ENCODE measurements at regions not wholly inside any gene's neighbourhood (a gene's known extent, or its start where the extent isn't known, plus 50 kb on each side); places are given as distances from the start of the nearest gene placed in this dataset.
A peak's percentile ranks its signal among the peaks of the same experiment; 100 is the strongest.

DNA sequence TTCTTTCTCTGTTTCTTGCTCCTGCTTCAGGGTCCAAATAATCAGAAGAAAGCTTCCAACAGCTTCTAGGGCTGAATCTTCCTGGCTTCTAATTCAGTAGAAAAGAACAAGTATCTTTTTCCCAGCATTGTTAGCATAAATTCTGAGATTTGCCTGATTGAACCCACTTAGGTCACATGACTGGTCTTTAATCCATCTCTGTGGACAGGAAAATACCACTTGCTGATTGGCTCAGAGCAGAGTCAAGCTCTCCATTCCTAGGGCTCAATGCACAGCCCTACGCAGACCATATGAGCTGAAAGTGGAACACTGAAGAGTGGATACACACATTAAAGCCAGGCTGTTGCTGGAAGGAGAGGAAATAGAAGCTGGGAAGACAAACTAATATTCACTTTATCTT lies 99.6 kb upstream of the RPL34 start:
- DNase-seq = no peak

GRCh38 chr4:108519911-108520601 lies 100.3 kb upstream of the RPL34 start:
- DNase-seq = no peak

- no peak for DNase-seq
Observed at GRCh38 chr4:108519208-108519833, 101.1 kb upstream of the RPL34 start.

DNA sequence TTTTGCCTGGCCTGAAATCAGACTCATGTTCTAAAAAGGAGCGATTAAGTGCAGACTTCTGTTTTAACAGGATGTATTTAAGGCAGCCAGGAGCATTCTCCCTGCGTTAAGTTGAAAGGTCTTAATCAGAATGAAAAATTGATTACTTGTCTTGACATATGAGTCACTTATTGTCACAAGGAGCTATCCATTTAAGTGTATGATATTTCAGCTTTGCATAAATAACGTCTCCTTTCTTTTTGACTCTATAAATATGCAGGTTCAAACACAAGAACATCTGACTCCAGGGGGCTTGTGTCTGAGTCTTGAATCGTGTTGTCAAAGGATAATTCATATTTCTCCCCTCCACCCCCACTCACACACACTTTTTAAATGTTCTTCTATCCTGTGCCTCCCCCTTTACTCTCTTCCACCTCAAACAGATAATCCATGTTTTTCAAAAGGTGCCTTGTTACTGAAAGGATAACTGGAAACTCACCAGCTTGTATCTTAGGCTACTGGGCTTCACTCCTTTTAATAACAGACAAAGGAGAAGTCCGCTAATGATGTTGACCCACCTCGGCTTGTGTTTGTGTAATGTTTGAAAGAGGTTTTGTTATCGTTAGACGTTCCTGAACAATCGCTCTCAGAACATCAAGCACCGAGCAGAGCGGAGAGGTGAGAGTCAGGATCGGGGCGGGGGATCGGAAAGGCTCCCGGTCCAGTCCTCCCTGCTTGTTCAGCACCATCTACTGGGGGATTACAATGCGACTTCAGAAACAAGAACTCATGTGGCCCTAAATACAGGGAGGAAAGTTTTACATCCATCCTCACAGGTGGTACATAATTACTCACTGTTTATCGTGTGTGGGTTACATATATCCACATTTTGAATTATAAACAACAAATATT lies 107.5 kb upstream of the RPL34 start:
- peak; percentile 59 for DNase-seq

GRCh38 chr4:108511618-108512017 lies 108.8 kb upstream of the RPL34 start:
- DNase-seq = no peak

DNA sequence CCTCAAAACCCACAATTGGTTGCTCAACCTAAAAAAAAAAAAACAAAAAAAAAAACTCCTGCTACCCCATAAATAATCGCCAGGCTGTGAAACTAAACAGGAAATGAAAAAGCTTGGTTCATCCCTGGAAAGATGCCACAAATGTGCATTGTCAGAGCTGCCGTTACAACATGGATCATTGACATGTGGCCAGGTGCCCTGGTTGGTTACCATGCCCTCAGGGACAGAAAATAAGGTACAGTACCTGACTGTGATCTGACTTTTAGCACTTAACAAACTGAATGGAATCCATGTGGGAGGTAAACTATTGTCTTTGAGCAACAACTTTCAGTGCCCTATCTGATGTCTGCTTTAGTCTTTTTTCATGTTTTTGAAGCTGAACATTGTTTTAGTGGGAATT lies 118.0 kb upstream of the RPL34 start:
- DNase-seq = no peak

GRCh38 chr4:108498925-108499324 lies 121.5 kb upstream of the RPL34 start:
- no peak for DNase-seq

- no peak for DNase-seq
Observed at GRCh38 chr4:108493596-108493931, 126.8 kb upstream of the RPL34 start.

DNA sequence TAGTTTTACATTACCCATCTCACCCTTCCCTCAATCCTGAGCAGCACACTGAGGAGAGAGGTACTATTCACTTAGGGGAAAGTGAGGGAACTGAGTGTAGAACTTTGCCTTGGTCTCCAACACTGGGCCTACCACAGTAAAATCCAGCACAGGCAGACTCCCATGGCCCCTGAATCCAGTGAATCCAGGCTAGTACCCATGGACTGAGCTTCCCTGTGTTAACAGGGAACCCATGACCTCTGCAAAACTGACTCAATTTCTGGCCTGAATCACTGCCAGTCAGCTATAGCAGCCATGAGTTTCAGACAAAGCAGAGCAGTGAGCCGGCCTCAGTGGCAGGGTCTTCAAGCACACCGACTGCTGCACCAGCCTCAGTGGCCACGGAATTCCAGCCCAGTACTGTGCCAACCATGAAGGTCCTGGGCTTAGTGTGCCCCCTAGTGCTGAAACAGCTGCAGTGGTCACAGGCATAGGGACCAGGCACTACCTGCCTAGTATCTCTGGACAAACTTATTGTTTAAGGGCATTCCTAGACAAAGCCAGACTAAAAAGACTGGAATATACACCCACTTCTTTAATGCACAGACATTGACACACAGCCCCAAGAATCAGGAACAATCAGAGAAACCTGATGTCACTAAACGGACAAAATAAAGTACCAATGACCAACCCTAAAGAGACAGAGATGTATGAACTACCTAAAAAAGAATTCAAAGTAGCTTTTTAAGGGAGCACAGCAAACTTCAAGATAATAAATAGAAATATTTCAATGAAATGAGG lies 127.4 kb upstream of the RPL34 start:
- DNase-seq = peak; percentile 70

- DNase-seq = no peak
Observed at GRCh38 chr4:108488865-108489264, 131.5 kb upstream of the RPL34 start.

- DNase-seq = no peak
Observed at GRCh38 chr4:108486046-108486445, 134.3 kb upstream of the RPL34 start.

GRCh38 chr4:108484187-108484586 lies 136.2 kb upstream of the RPL34 start:
- DNase-seq = no peak

DNA sequence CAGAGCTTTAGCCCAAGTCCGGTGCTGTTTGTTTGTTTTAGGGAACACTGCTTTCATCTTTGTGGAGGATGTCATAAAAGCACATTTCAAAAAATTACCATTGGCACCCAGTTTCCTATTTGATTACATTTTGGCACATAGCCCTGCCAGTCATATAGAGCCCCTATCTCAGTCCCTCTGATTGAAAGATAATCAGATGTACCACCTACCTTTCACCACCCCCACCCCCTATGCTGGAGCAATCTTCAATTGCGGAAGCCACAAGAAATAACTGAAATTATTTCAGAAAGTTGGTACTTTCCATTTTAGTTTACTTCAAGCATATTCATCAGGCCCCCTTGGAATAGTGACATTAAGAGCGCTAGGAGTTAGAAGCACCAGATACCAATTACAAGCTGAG lies 136.7 kb upstream of the RPL34 start:
- DNase-seq = no peak

GRCh38 chr4:108483079-108483478 lies 137.3 kb upstream of the RPL34 start:
- peak; percentile 31 for DNase-seq

- DNase-seq = no peak
Observed at GRCh38 chr4:108480881-108481280, 139.5 kb upstream of the RPL34 start.

DNA sequence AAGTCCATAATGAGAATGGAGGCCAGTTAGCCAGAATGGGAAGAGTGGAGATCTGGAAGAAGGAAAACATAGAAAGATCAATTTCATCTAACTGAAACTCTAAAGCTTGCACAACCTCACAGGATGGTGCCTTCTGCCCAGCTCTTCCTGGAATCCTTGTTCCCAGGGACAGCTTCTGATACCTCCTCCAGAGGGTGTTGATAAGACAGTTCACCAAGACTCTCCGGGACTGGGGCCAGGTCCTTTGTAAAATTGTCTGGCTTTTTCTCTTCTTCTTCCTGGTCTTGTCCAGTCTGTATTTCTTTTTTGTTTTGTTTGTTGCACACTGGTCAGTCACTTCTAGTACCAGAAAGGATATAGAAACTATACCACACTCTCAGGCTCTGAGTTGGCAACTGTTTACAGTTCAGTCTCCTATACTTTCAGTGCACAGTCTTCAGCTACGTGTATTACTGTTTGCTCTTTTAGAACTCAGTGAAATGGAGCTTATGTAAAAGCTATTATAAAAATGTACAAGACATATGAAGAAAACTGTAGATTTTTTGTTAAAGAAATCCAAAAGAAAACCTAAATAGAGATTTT lies 142.8 kb upstream of the RPL34 start:
- DNase-seq = peak; percentile 61

DNA sequence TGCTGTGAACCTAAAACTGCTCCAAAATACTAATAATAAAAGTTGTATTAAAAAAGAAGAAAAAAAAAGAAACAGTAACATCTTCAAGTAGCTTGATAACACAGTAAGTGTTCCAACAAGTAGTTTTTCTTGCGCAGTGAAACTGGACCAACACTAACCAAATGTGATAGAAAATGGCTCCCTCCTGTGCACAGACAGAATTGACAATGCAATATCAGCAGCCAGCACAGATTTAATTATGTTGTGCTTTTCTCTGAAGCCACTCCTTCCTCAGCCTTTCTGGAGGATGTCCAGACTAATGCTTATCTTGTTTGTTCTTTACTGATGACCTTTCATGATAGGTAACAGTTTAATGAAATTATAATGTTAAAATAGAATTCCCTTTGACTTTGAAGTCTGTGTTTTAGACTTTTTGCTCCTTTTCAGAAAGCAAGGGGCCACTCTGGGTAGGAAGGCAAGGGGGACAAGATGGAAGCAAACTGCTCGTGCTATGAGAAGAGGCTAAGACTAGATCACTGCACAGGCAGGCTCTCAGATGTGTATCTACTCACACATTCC lies 147.1 kb upstream of the RPL34 start:
- peak; percentile 19 for DNase-seq

DNA sequence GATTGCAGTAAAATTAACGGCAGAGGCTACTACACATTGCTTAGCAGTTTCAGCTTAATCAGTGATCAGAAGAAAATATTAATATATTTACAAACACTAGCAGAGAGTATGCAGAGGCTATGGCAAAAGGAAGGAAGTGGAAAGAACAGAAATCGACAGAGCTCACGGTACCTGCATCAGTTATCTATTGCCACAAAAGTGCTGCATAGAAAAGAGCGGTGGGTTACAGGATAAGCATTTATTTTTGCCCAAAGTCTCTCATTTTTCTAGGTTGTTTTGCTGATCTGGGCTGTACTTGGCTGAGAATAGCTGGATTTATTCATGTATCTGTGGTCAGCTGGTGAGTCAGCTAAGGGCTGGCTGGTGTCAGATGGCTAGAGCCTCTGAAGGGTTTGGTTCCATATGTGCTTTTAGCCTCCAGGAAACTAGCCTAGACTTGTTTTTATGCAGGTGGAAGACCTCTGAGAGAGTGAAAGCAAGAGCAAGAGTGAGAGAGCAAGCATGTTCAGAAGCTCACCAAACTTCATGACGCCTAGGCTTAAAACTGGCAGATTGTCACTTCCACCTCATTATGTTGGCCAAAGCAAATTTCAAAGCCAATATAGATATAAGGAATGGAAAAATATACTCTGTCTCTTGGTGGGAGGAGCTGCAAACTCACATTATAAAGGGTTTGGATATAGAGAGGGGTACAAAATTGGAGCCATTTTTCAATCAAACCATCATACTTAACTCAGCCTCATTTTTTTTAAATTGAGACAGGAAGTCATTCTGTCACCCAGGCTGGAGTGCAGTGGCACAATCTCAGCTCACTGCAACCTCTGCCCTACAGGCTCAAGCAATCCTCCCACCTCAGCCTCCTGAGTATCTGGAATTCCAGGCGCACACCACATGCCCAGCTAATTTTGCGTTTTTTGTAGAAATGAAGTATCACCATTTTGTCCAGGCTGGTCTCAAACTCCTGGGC lies 153.2 kb upstream of the RPL34 start:
- DNase-seq = peak; percentile 50

DNA sequence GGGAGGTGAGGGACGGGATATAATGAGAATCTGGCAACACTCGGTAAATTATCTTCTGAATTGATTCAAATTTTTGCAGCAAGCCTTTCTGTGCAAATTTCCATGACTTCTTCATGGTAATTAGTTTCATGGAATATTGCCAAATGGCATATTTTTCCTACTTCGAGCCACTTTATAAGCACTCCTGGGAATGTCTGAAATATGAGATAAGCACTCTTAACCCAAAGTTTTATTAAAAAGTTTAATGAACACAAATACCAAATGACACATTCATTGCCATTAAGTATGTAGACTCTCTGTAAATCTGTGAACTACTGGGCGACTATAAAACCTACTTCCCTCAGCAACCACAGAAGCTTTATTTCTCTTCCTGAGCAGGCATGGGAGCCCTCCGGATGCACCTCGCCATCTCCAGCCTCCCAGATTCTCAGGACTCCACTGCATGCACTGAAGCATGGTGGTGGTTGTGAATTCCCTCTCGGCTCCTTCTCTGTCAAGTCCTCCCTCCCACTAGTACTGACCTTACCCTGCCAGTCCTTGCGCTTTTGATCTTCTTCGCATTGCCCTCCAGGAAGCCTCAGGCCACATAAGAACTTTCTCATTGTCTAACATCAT lies 154.4 kb upstream of the RPL34 start:
- no peak for DNase-seq

- no peak for DNase-seq
Observed at GRCh38 chr4:108458681-108459080, 161.7 kb upstream of the RPL34 start.

- no peak for DNase-seq
Observed at GRCh38 chr4:108454227-108454626, 166.1 kb upstream of the RPL34 start.
